Progenitor cell of endocrine pancreas (in vitro differentiated cells): ENCODE measurements at regions not wholly inside any gene's neighbourhood (a gene's known extent, or its start where the extent isn't known, plus 50 kb on each side); places are given as distances from the start of the nearest gene placed in this dataset.

Experiments used
- DNase-seq: peaks from one replicate; pipeline ENCODE4 v3.0.0; 2021; ENCODE audit warnings: low spot score; ENCODE audit not compliant: unreplicated experiment
- H3K27ac Mint-ChIP-seq: 2 replicates; pipeline ENCODE4 v1.8.0; 2021; ENCODE audit warnings: mild to moderate bottlenecking, moderate library complexity, mixed read lengths
- H3K27me3 Mint-ChIP-seq: 2 replicates; pipeline ENCODE4 v1.8.0; 2021; ENCODE audit warnings: mixed read lengths
- H3K36me3 Mint-ChIP-seq: 2 replicates; pipeline ENCODE4 v1.8.0; 2022; ENCODE audit warnings: mixed read lengths; ENCODE audit not compliant: insufficient read depth
- H3K4me1 Mint-ChIP-seq: 2 replicates; pipeline ENCODE4 v1.8.0; 2021; ENCODE audit warnings: low read depth, mixed read lengths
- H3K4me3 Mint-ChIP-seq: 2 replicates; pipeline ENCODE4 v1.8.0; 2021; ENCODE audit warnings: low read depth, mild to moderate bottlenecking, moderate library complexity, mixed read lengths
- H3K9me3 Mint-ChIP-seq: 2 replicates; pipeline ENCODE4 v1.8.0; 2021; ENCODE audit warnings: low read depth, mixed read lengths
- TF ChIP-seq, protein P1 (sequence below): fragments of 200-600 bp; sonication (generic); IDR thresholded peaks from one replicate; pipeline ENCODE4 v1.5.0; 2021; ENCODE audit warnings: antibody characterized with exemption, mild to moderate bottlenecking; ENCODE audit not compliant: unreplicated experiment

DNA sequence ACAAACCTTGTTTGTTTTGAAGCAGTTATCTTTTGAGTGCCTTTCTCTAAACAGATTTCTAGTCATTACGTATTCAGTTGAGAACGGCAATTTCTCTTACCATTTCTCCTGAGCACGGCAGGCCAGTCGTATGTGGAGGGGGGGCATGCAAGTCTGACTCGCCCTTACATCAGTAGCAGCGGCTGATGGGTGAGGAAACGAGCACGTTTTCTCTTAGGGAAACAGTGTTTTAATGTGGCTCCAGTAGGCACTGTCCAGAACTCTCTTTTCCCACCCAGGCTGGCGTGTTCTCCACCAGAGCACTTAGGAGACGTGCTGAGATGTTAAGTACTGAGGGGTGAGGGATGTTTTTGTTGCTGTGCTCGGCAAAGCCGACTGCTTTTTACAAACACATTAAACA is 240.5 kb downstream of the STIM2 start:
- DNase-seq = no peak
- Mint-ChIP-seq H3K4me3 (no peak overlapping the region), H3K9me3 (no peaks in the 10 kb centered on the region), H3K27me3 (peaks cover 33% of the 10 kb centered on the region), H3K4me1 (peaks cover 11% of the 10 kb centered on the region), H3K27ac (no peak overlapping the region), H3K36me3 (no peaks in the 10 kb centered on the region)
- TF ChIP-seq, protein P1, sequence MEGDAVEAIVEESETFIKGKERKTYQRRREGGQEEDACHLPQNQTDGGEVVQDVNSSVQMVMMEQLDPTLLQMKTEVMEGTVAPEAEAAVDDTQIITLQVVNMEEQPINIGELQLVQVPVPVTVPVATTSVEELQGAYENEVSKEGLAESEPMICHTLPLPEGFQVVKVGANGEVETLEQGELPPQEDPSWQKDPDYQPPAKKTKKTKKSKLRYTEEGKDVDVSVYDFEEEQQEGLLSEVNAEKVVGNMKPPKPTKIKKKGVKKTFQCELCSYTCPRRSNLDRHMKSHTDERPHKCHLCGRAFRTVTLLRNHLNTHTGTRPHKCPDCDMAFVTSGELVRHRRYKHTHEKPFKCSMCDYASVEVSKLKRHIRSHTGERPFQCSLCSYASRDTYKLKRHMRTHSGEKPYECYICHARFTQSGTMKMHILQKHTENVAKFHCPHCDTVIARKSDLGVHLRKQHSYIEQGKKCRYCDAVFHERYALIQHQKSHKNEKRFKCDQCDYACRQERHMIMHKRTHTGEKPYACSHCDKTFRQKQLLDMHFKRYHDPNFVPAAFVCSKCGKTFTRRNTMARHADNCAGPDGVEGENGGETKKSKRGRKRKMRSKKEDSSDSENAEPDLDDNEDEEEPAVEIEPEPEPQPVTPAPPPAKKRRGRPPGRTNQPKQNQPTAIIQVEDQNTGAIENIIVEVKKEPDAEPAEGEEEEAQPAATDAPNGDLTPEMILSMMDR = no peak

DNA sequence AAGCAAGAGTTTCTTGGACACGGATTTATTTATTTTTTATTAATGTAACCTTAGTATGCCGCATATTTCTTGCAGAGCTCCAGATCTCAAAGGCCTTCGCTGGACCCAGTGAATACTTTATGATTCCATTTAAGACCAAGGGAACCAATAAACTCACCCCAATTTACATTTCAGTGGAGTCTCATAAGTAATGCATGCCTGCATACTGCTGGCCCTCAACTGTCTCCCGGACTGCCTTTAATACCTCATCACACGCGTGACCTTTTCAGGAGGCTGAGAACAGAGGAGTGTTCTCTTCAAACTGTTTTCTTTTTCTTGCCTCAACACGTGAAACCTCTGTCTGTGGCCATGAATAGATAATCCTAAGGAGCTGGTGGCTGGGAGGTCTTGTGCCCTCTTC is 240.9 kb downstream of the STIM2 start:
- peaks cover 33% of the 10 kb centered on the region for H3K27me3 Mint-ChIP-seq
- no peak overlapping the region for H3K27ac Mint-ChIP-seq
- peaks cover 10% of the 10 kb centered on the region for H3K4me1 Mint-ChIP-seq
- H3K36me3 Mint-ChIP-seq = no peaks in the 10 kb centered on the region
- no peaks in the 10 kb centered on the region for H3K9me3 Mint-ChIP-seq
- no peak overlapping the region for H3K4me3 Mint-ChIP-seq
- TF ChIP-seq, protein P1 = no peak
- no peak for DNase-seq

DNA sequence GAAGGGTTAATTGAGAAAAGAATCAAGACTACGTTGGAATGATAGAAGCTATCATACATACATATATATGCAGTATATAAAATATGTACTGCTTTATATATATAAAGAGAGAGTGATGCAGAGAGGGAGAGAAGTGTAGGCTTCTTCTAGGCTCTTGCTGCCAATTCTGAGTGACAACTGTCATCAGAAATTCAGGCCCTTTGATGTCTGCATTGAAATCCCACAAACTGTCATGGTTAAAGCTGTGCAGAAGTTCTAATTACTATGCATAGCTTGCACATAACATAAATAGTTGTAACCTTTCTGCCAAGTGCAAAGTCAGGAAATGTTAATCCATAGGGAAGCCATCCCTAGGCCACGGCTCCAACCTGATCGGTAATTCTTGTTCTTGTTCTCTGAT is 251.0 kb downstream of the STIM2 start:
- H3K27ac Mint-ChIP-seq = no peak overlapping the region
- DNase-seq = no peak
- H3K4me1 Mint-ChIP-seq = no peaks in the 10 kb centered on the region
- H3K27me3 Mint-ChIP-seq = no peaks in the 10 kb centered on the region
- TF ChIP-seq, protein P1 = no peak
- no peak overlapping the region for H3K4me3 Mint-ChIP-seq
- H3K36me3 Mint-ChIP-seq = no peaks in the 10 kb centered on the region
- H3K9me3 Mint-ChIP-seq = no peaks in the 10 kb centered on the region

DNA sequence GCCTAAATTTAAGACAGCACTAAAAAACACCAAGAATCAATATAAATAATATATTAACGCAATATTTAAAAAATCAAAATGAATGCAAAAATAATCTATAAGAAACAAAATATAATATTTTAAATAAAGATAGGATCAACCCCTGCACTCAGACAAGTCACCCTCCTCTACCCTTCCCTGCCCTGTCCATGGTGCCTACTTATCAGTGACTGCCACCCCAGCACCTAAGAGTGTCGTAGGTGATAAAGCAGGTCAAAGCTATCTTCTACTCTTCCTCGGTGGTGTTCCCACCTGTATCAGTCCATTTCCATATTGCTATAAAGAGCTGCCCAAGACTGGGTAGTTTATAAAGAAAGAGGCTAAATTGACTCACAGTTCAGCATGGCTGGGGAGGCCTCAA is 251.9 kb downstream of the STIM2 start:
- Mint-ChIP-seq H3K9me3 (no peaks in the 10 kb centered on the region), H3K27me3 (no peaks in the 10 kb centered on the region), H3K36me3 (no peaks in the 10 kb centered on the region), H3K27ac (no peak overlapping the region), H3K4me1 (no peaks in the 10 kb centered on the region), H3K4me3 (no peak overlapping the region)
- TF ChIP-seq, protein P1 = no peak
- no peak for DNase-seq

DNA sequence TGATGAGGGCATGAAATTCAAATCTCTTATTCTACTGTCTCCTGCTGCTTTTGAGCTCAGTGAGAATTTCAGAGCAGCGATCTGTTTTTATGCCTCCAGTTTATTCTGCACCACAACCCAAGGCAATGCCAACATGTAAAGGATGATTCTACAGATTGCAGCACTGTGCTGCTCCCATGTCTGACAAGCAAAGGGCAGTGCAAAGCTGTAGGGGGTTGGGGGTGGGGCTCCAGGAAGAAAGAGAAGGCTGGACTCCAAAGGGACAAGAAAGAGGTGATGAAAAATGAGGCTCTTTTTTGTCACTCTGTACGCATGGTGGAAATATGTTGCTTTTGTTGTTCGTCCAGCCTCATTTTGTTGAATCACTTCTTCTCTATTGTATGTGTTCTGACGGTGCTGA is 254.6 kb downstream of the STIM2 start:
- H3K36me3 Mint-ChIP-seq = no peaks in the 10 kb centered on the region
- no peak overlapping the region for H3K4me3 Mint-ChIP-seq
- H3K27ac Mint-ChIP-seq = no peak overlapping the region
- H3K9me3 Mint-ChIP-seq = no peaks in the 10 kb centered on the region
- H3K27me3 Mint-ChIP-seq = no peaks in the 10 kb centered on the region
- TF ChIP-seq, protein P1 = no peak
- no peaks in the 10 kb centered on the region for H3K4me1 Mint-ChIP-seq
- no peak for DNase-seq

DNA sequence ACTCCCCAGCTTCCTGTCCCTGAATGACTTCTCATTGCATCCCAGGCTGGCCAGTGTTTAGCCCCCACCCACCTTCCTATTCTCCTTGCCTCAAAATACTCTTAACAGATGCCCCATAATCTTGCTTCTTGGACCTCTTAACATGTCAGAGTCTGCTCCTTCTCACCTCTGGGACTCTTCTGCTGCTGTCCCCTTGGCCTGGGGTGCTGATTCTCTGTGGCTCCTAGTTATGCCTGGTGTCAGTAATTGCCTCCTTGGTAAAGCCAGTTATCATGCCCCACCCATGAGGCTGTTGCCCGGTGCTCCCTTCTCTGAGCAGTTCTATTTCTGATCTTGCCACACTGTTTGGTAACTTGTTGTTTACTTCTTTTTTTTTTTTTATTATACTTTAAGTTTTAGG is 256.8 kb downstream of the STIM2 start:
- no peak overlapping the region for H3K27ac Mint-ChIP-seq
- DNase-seq = no peak
- no peaks in the 10 kb centered on the region for H3K9me3 Mint-ChIP-seq
- H3K36me3 Mint-ChIP-seq = no peaks in the 10 kb centered on the region
- TF ChIP-seq, protein P1 = no peak
- no peaks in the 10 kb centered on the region for H3K4me1 Mint-ChIP-seq
- no peaks in the 10 kb centered on the region for H3K27me3 Mint-ChIP-seq
- no peak overlapping the region for H3K4me3 Mint-ChIP-seq
